GM12878 (cell line): ENCODE measurements at regions not wholly inside any gene's neighbourhood (a gene's known extent, or its start where the extent isn't known, plus 50 kb on each side); places are given as distances from the start of the nearest gene placed in this dataset.

Experiments used
- ATAC-seq: fragments of 200-7000 bp; cut with Tn5 transposase; 3 replicates; pipeline ENCODE4 v1.9.1; 2020; ENCODE audit warnings: mild to moderate bottlenecking, moderate library complexity
- BruUV-seq: library from RNA; stranded (reverse); fragments of 400-500 nt; replicated peaks from 2 replicates; lab custom pipeline; 2021; lab: Mats Ljungman, UMichigan
- CTCF ChIA-PET: fragments of 300-600 bp; sonication (Branson Sonifier 250); formaldehyde crosslinking; extraction: SDS; loops from one replicate; lab custom pipeline; 2021; ENCODE audit warnings: inconsistent platforms; lab: Yijun Ruan, JAX
- POLR2A ChIA-PET: fragments of 350-600 bp; formaldehyde crosslinking; extraction: SDS; loops from one replicate; lab custom pipeline; 2021; ENCODE audit warnings: inconsistent platforms; lab: Charles Lee
- RAD21 ChIA-PET: fragments of 300-600 bp; sonication (Branson Sonifier 250); formaldehyde crosslinking; loops from one replicate; lab custom pipeline; 2023; ENCODE audit warnings: antibody characterized with exemption; ENCODE audit not compliant: unreplicated experiment; lab: Charles Lee
- SMC1A ChIA-PET: fragments of 300-600 bp; sonication (Branson Sonifier 250); formaldehyde crosslinking; loops from one replicate; lab custom pipeline; 2023; ENCODE audit not compliant: unreplicated experiment, uncharacterized antibody; lab: Charles Lee
- DNase-seq: peaks from one replicate; pipeline ENCODE4 v3.0.0-alpha.2; 2011; ENCODE audit warnings: low read depth, low spot score
- FAIRE-seq: peaks from 3 replicates; lab custom pipeline; 2011; peaks lifted over from hg19 to GRCh38; lab: Jason Lieb, UNC
- H2AFZ ChIP-seq: 2 replicates; pipeline ENCODE4 v1.6.0; 2011; ENCODE audit warnings: low read depth, low read length, control low read depth; ENCODE audit not compliant: control insufficient read depth
- H3K27ac ChIP-seq: 2 replicates; pipeline ENCODE4 v1.5.1; 2011; ENCODE audit warnings: control low read depth; ENCODE audit not compliant: control insufficient read depth, insufficient read depth
- H3K27me3 ChIP-seq, 2 experiments: replicated peaks in 1 of 2; 2 replicates each; pipeline versions ENCODE4 v1.6.0 to v1.6.1; 2011; ENCODE audit warnings: low read length in 1 of 2; ENCODE audit not compliant: control insufficient read depth in 2 of 2, insufficient read depth in 2 of 2
- H3K36me3 ChIP-seq, 2 experiments: 2 replicates each; pipeline ENCODE4 v1.5.1; 2011; ENCODE audit warnings: low read length in 1 of 2; ENCODE audit not compliant: control insufficient read depth in 2 of 2, insufficient read depth in 2 of 2
- H3K4me1 ChIP-seq: 2 replicates; pipeline ENCODE4 v1.6.1; 2011; ENCODE audit warnings: mild to moderate bottlenecking, low read length, moderate library complexity, mixed read lengths; ENCODE audit not compliant: control insufficient read depth, insufficient read depth
- H3K4me2 ChIP-seq: 2 replicates; pipeline ENCODE4 v1.6.0; 2011; ENCODE audit warnings: control low read depth; ENCODE audit not compliant: control insufficient read depth, insufficient read depth
- H3K4me3 ChIP-seq: fragments of 200-600 bp; sonication (generic); 2 replicates; pipeline ENCODE4 v1.5.1; 2016
- H3K79me2 ChIP-seq: 2 replicates; pipeline ENCODE4 v1.6.0; 2011; ENCODE audit warnings: low read length; ENCODE audit not compliant: control insufficient read depth, insufficient read depth
- H3K9ac ChIP-seq: 2 replicates; pipeline ENCODE4 v1.8.0; 2011; ENCODE audit warnings: low read length, control low read depth, mixed read lengths; ENCODE audit not compliant: control insufficient read depth, insufficient read depth
- H3K9me3 ChIP-seq: replicated peaks from 3 replicates; pipeline ENCODE4 v1.5.1; 2011; ENCODE audit warnings: mild to moderate bottlenecking, low read length; ENCODE audit not compliant: control insufficient read depth, insufficient read depth
- H4K20me1 ChIP-seq: 2 replicates; pipeline ENCODE4 v1.6.0; 2011; ENCODE audit not compliant: control insufficient read depth, insufficient read depth
- ATF7 ChIP-seq: fragments of 450-650 bp; IDR thresholded peaks from 2 replicates; pipeline ENCODE4 v1.6.1; 2016; ENCODE audit warnings: low read depth, mild to moderate bottlenecking
- BCL3 ChIP-seq: IDR thresholded peaks from 2 replicates; pipeline ENCODE4 v1.6.1; 2011; ENCODE audit warnings: borderline replicate concordance, low read depth, mild to moderate bottlenecking, moderate library complexity, low read length; ENCODE audit not compliant: insufficient read depth, poor library complexity, severe bottlenecking
- BCLAF1 ChIP-seq: fragments of 450-650 bp; IDR thresholded peaks from 2 replicates; pipeline ENCODE4 v1.6.1; 2017; ENCODE audit warnings: antibody characterized with exemption, mild to moderate bottlenecking, moderate library complexity
- BMI1 ChIP-seq: fragments of 450-650 bp; IDR thresholded peaks from 2 replicates; pipeline ENCODE4 v1.6.1; 2016; ENCODE audit warnings: mild to moderate bottlenecking, moderate library complexity, borderline replicate concordance
- CREB1 ChIP-seq: IDR thresholded peaks from 2 replicates; pipeline ENCODE4 v1.6.1; 2012; ENCODE audit warnings: low read depth, mild to moderate bottlenecking, inconsistent platforms
- GABPA ChIP-seq: IDR thresholded peaks from 2 replicates; pipeline ENCODE4 v1.6.1; 2014; ENCODE audit warnings: antibody characterized with exemption, low read depth, mild to moderate bottlenecking, inconsistent platforms
- JUNB ChIP-seq: IDR thresholded peaks from 2 replicates; pipeline ENCODE4 v1.6.1; 2016; ENCODE audit warnings: antibody characterized with exemption, mild to moderate bottlenecking
- NR2F1 ChIP-seq: fragments of 450-650 bp; conservative IDR thresholded peaks from 2 replicates; pipeline ENCODE4 v1.6.1; 2017; ENCODE audit warnings: mild to moderate bottlenecking
- PKNOX1 ChIP-seq: fragments of 450-650 bp; IDR thresholded peaks from 2 replicates; pipeline ENCODE4 v1.6.1; 2016; ENCODE audit warnings: mild to moderate bottlenecking
- RUNX3 ChIP-seq: IDR thresholded peaks from 2 replicates; pipeline ENCODE4 v1.6.1; 2012; ENCODE audit warnings: low read length, inconsistent platforms
- SREBF2 ChIP-seq: IDR thresholded peaks from 2 replicates; pipeline ENCODE4 v1.6.1; 2012; ENCODE audit warnings: mild to moderate bottlenecking, low read length
- TAF1 ChIP-seq: IDR thresholded peaks from 2 replicates; pipeline ENCODE4 v1.6.1; 2011; ENCODE audit warnings: mild to moderate bottlenecking, low read depth, low read length, borderline replicate concordance
- USF2 ChIP-seq: IDR thresholded peaks from 2 replicates; pipeline ENCODE4 v1.6.1; 2011; ENCODE audit warnings: low read depth, low read length, improper control_type of control experiment, borderline replicate concordance
- YBX1 ChIP-seq: fragments of 450-650 bp; IDR thresholded peaks from 2 replicates; pipeline ENCODE4 v1.6.1; 2016; ENCODE audit warnings: antibody characterized with exemption
- ZNF687 ChIP-seq: fragments of 450-650 bp; IDR thresholded peaks from 2 replicates; pipeline ENCODE4 v1.6.1; 2017; ENCODE audit warnings: mild to moderate bottlenecking, moderate library complexity
- WGBS: methylation state at CpG from one replicate; pipeline ENCODE4 v1.1.6; 2016; ENCODE audit warnings: low lambda C conversion rate; ENCODE audit not compliant: insufficient replicate concordance, insufficient coverage; ENCODE audit errors: missing lambda C conversion rate; 5-methylcytosine and 5-hydroxymethylcytosine counted together
- in situ Hi-C: fragments of 300-500 bp; cut with MboI; formaldehyde crosslinking; loops from 9 replicates; pipeline ENCODE4 v1.14.3; 2018; ENCODE audit warnings: mixed read lengths
- intact Hi-C: fragments of 100-400 bp; cut with micrococcal nuclease; formaldehyde crosslinking; loops from one replicate; pipeline ENCODE4 v1.14.2; 2022; ENCODE audit not compliant: unreplicated experiment

GRCh38 chr7:51577390-51577789 is 260.8 kb upstream of the COBL start (continued):
- TF ChIP-seq ZNF687, result no peak
- no peak for TF ChIP-seq GABPA
- no peak for TF ChIP-seq RUNX3
- TF ChIP-seq BMI1, result no peak
- no peak for TF ChIP-seq YBX1
- no peak for TF ChIP-seq CREB1
- TF ChIP-seq USF2, result no peak
- no peak for TF ChIP-seq JUNB

- no peaks in the 10 kb centered on the region; the same call in 2 of the 3 replicates for H3K9me3 ChIP-seq
- H3K4me3 ChIP-seq, result no peak overlapping the region
- FAIRE-seq, result no peak
- H3K9ac ChIP-seq, result no peak overlapping the region
- H4K20me1 ChIP-seq, result no peaks in the 10 kb centered on the region
- H3K27ac ChIP-seq, result no peak overlapping the region
- POLR2A ChIA-PET, result no interaction called here
- no peaks in the 10 kb centered on the region for H3K27me3 ChIP-seq
- CTCF ChIA-PET, result no interaction called here
- WGBS, result 11% methylated on average over 3 of the region's 3 CpGs
- intact Hi-C loops, result no loop called here
- SMC1A ChIA-PET, result no interaction called here
- in situ Hi-C loops, result no loop called here
- H3K36me3 ChIP-seq, result no peaks in the 10 kb centered on the region
- no TSS peak for BruUV-seq
- no peaks in the 10 kb centered on the region for H3K4me1 ChIP-seq
- ATAC-seq, result no peak
- no peaks in the 10 kb centered on the region for H3K79me2 ChIP-seq
- RAD21 ChIA-PET, result no interaction called here
- no peak overlapping the region for H3K4me2 ChIP-seq
- no peak for DNase-seq
- no peak overlapping the region for H2AFZ ChIP-seq
- TF ChIP-seq TAF1 (no peak), ATF7 (no peak), BCL3 (no peak), NR2F1 (no peak), SREBF2 (no peak), PKNOX1 (no peak), BCLAF1 (no peak)
These were observed 253.0 kb upstream of the COBL start for GRCh38 chr7:51569581-51569980.
